HG02571 (cell line): ENCODE measurements at regions not wholly inside any gene's neighbourhood (a gene's known extent, or its start where the extent isn't known, plus 50 kb on each side); places are given as distances from the start of the nearest gene placed in this dataset.
"Not testable (repeated sequence)": the region's sequence is repeated elsewhere in the genome, so short reads cannot be mapped to it uniquely, and the experiment has no call there.

Experiments used
- ATAC-seq: cut with Tn5 transposase; IDR thresholded peaks from one replicate; pipeline ENCODE4 v1.9.1; 2021; ENCODE audit warnings: mild to moderate bottlenecking, moderate library complexity; ENCODE audit not compliant: unreplicated experiment

GRCh38 chr14:83828406-83828805, 1701.5 kb upstream of the FLRT2 start:
- no peak for ATAC-seq

- no peak for ATAC-seq
These were observed 1699.6 kb upstream of the FLRT2 start for GRCh38 chr14:83830316-83830715.

- ATAC-seq = no peak
These were observed 1691.7 kb upstream of the FLRT2 start for GRCh38 chr14:83838226-83838625.

GRCh38 chr14:83842547-83842946, 1687.4 kb upstream of the FLRT2 start:
- no peak for ATAC-seq

GRCh38 chr14:83847102-83847501, 1682.8 kb upstream of the FLRT2 start:
- no peak for ATAC-seq

GRCh38 chr14:83850092-83850491, 1679.9 kb upstream of the FLRT2 start:
- no peak for ATAC-seq

GRCh38 chr14:83856334-83856733, 1673.6 kb upstream of the FLRT2 start:
- ATAC-seq = no peak

- ATAC-seq = no peak
These were observed 1669.3 kb upstream of the FLRT2 start for GRCh38 chr14:83860631-83861155.

- ATAC-seq = no peak
These were observed 1666.7 kb upstream of the FLRT2 start for GRCh38 chr14:83863042-83863774.

GRCh38 chr14:83864106-83864505, 1665.8 kb upstream of the FLRT2 start:
- no peak for ATAC-seq

- ATAC-seq = no peak
These were observed 1662.2 kb upstream of the FLRT2 start for GRCh38 chr14:83867566-83868225.

- no peak for ATAC-seq
These were observed 1659.2 kb upstream of the FLRT2 start for GRCh38 chr14:83870546-83871270.

GRCh38 chr14:83873669-83874068, 1656.3 kb upstream of the FLRT2 start:
- ATAC-seq = no peak

- no peak for ATAC-seq
These were observed 1655.3 kb upstream of the FLRT2 start for GRCh38 chr14:83874662-83875061.

- no peak for ATAC-seq
These were observed 1646.2 kb upstream of the FLRT2 start for GRCh38 chr14:83883732-83884131.

- ATAC-seq = no peak
These were observed 1644.1 kb upstream of the FLRT2 start for GRCh38 chr14:83885837-83886293.

GRCh38 chr14:83887866-83888265, 1642.1 kb upstream of the FLRT2 start:
- no peak for ATAC-seq

GRCh38 chr14:83893447-83893846, 1636.5 kb upstream of the FLRT2 start:
- no peak for ATAC-seq

GRCh38 chr14:83894568-83894967, 1635.4 kb upstream of the FLRT2 start:
- no peak for ATAC-seq

- not testable (repeated sequence) for ATAC-seq
These were observed 1631.4 kb upstream of the FLRT2 start for GRCh38 chr14:83898558-83898957.

GRCh38 chr14:83899706-83900105, 1630.2 kb upstream of the FLRT2 start:
- no peak for ATAC-seq

GRCh38 chr14:83905157-83905556, 1624.8 kb upstream of the FLRT2 start:
- ATAC-seq = no peak
